HepG2 (cell line): ENCODE measurements at regions not wholly inside any gene's neighbourhood (a gene's known extent, or its start where the extent isn't known, plus 50 kb on each side); places are given as distances from the start of the nearest gene placed in this dataset.

Source experiments
- ATAC-seq: fragments of 200-7000 bp; cut with Tn5 transposase; 3 replicates; pipeline ENCODE4 v1.9.1; 2020; ENCODE audit warnings: mild to moderate bottlenecking, moderate library complexity
- BruUV-seq: library from RNA; stranded (reverse); fragments of 400-500 nt; replicated peaks from 2 replicates; lab custom pipeline; 2021; lab: Mats Ljungman, UMichigan
- CTCF ChIA-PET: fragments of 300-600 bp; formaldehyde crosslinking; extraction: SDS; loops from one replicate; lab custom pipeline; 2021; ENCODE audit warnings: low total read pairs, inconsistent platforms, low intra/inter-chr PET ratio; lab: Yijun Ruan, JAX
- POLR2A ChIA-PET: fragments of 350-600 bp; sonication (Branson Sonifier 250); formaldehyde crosslinking; loops from one replicate; lab custom pipeline; 2020; ENCODE audit warnings: antibody characterized with exemption, inconsistent platforms; lab: Yijun Ruan, JAX
- DNase-seq: peaks from one replicate; pipeline ENCODE4 v3.0.0-alpha.2; 2015; ENCODE audit warnings: low spot score
- FAIRE-seq: peaks from 3 replicates; lab custom pipeline; 2011; peaks lifted over from hg19 to GRCh38; lab: Jason Lieb, UNC
- H2AFZ ChIP-seq: one replicate; pipeline ENCODE4 v1.6.1; 2011; ENCODE audit warnings: low read length, inconsistent platforms
- H3K27ac ChIP-seq: fragments of 300-600 bp; 3 replicates; pipeline ENCODE4 v1.8.0; 2011; ENCODE audit warnings: mixed run types, mild to moderate bottlenecking, mixed read lengths, low read length, inconsistent platforms; ENCODE audit not compliant: insufficient read depth; ENCODE audit errors: extremely low read length
- H3K27me3 ChIP-seq, 2 experiments: fragments of 200-600 bp in 1 of 2; 2 replicates in 1 of 2; 3 replicates in 1 of 2; pipeline versions ENCODE4 v1.6.0 to v1.8.0; 2011; ENCODE audit warnings: low read length in 2 of 2, mild to moderate bottlenecking in 2 of 2, moderate library complexity in 2 of 2, inconsistent platforms in 1 of 2; ENCODE audit not compliant: insufficient read depth in 2 of 2, control insufficient read depth in 1 of 2
- H3K36me3 ChIP-seq, 2 experiments: fragments of 200-600 bp in 1 of 2; replicated peaks in 1 of 2; 2 replicates in 1 of 2; 3 replicates in 1 of 2; pipeline versions ENCODE4 v1.5.1 to v1.8.0; 2011; ENCODE audit warnings: low read length in 2 of 2, inconsistent platforms in 1 of 2; ENCODE audit not compliant: insufficient read depth in 2 of 2, control insufficient read depth in 1 of 2
- H3K4me1 ChIP-seq: 2 replicates; pipeline ENCODE4 v1.5.1; 2012; ENCODE audit warnings: low read length, inconsistent platforms; ENCODE audit not compliant: insufficient read depth
- H3K4me2 ChIP-seq: 2 replicates; pipeline ENCODE4 v1.6.0; 2011; ENCODE audit warnings: low read depth, low read length, inconsistent platforms
- H3K4me3 ChIP-seq, 3 experiments: fragments of 200-600 bp in 1 of 3; sonication (generic), shearing (Covaris generic) in 1 of 3; replicated peaks in 1 of 3; 2 replicates each; pipeline ENCODE4 v1.5.1; 2011 to 2016; ENCODE audit warnings: low read length in 3 of 3, inconsistent platforms in 2 of 3, low read depth in 2 of 3, mild to moderate bottlenecking in 2 of 3, control low read depth in 1 of 3, mixed read lengths in 1 of 3; ENCODE audit not compliant: insufficient read depth in 1 of 3
- H3K79me2 ChIP-seq: one replicate; pipeline ENCODE4 v1.6.1; 2011; ENCODE audit warnings: low read length, inconsistent platforms; ENCODE audit not compliant: insufficient read depth
- H3K9ac ChIP-seq: 2 replicates; pipeline ENCODE4 v1.6.0; 2011; ENCODE audit warnings: mild to moderate bottlenecking, low read depth, low read length, inconsistent platforms; ENCODE audit not compliant: insufficient read depth
- H3K9me3 ChIP-seq: 2 replicates; pipeline ENCODE4 v1.5.1; 2012; ENCODE audit warnings: mild to moderate bottlenecking, low read length
- H4K20me1 ChIP-seq: 2 replicates; pipeline ENCODE4 v1.6.0; 2011; ENCODE audit warnings: inconsistent platforms, mild to moderate bottlenecking, low read length, moderate library complexity; ENCODE audit not compliant: insufficient read depth
- ATF4 ChIP-seq, 2 experiments: fragments of 450-650 bp in 1 of 2; sonication (generic) in 1 of 2; formaldehyde crosslinking; IDR thresholded peaks; 2 replicates each; pipeline versions ENCODE4 v1.5.0 to v1.8.0; 2020 to 2022; ENCODE audit warnings: mild to moderate bottlenecking in 1 of 2, missing genetic modification reagents in 1 of 2
- ETS1 ChIP-seq: sonication (generic); formaldehyde crosslinking; IDR thresholded peaks from 2 replicates; pipeline ENCODE4 v1.4.0; 2020; ENCODE audit warnings: missing genetic modification reagents
- MBNL3 ChIP-seq: fragments of 250-450 bp; sonication (Bioruptor Pico); conservative IDR thresholded peaks from 2 replicates; pipeline ENCODE4 v1.8.0; 2022; ENCODE audit warnings: mild to moderate bottlenecking, inconsistent platforms
- PRDM15 ChIP-seq: sonication (generic); formaldehyde crosslinking; IDR thresholded peaks from 2 replicates; pipeline ENCODE4 v1.4.0; 2020; ENCODE audit warnings: missing genetic modification reagents
- SP4 ChIP-seq: sonication (generic); formaldehyde crosslinking; IDR thresholded peaks from 2 replicates; pipeline ENCODE4 v1.8.1; 2023; ENCODE audit warnings: mild to moderate bottlenecking, missing genetic modification reagents
- SYNCRIP ChIP-seq: fragments of 200-400 bp; formaldehyde crosslinking; IDR thresholded peaks from 2 replicates; pipeline ENCODE4 v1.6.1; 2018; ENCODE audit warnings: mild to moderate bottlenecking, low read depth, low read length; ENCODE audit not compliant: insufficient read depth
- THAP8 ChIP-seq: sonication (generic); formaldehyde crosslinking; IDR thresholded peaks from 2 replicates; pipeline ENCODE4 v1.5.1; 2020; ENCODE audit warnings: missing genetic modification reagents, mild to moderate bottlenecking, borderline replicate concordance
- TRIM22 ChIP-seq: fragments of 450-650 bp; IDR thresholded peaks from 2 replicates; pipeline ENCODE4 v1.6.1; 2017
- ZMYM4 ChIP-seq: sonication (generic); formaldehyde crosslinking; IDR thresholded peaks from 2 replicates; pipeline ENCODE4 v1.8.1; 2023; ENCODE audit warnings: mild to moderate bottlenecking, missing genetic modification reagents
- ZNF276 ChIP-seq: sonication (generic); formaldehyde crosslinking; IDR thresholded peaks from 2 replicates; pipeline ENCODE4 v1.4.0; 2020; ENCODE audit warnings: mild to moderate bottlenecking, low read depth, missing genetic modification reagents
- ZNF337 ChIP-seq: sonication (generic); formaldehyde crosslinking; IDR thresholded peaks from 2 replicates; pipeline ENCODE4 v1.5.1; 2020; ENCODE audit warnings: missing genetic modification reagents, low read depth, mild to moderate bottlenecking, borderline replicate concordance
- WGBS: methylation state at CpG from one replicate; pipeline ENCODE4 v1.1.6; 2017; ENCODE audit warnings: low lambda C conversion rate; 5-methylcytosine and 5-hydroxymethylcytosine counted together
- in situ Hi-C: cut with HindIII; loops from 2 replicates; pipeline ENCODE4 v1.10.0; 2017; ENCODE audit warnings: low pct_unique_long_range_greater_than_20kb; ENCODE audit not compliant: extremely low pct_ligation_motif_present
- intact Hi-C: fragments of 100-400 bp; cut with micrococcal nuclease; formaldehyde crosslinking; loops from one replicate; pipeline ENCODE4 v1.10.0; 2022; ENCODE audit not compliant: unreplicated experiment

- CTCF ChIA-PET: no interaction called here
- H3K27me3 ChIP-seq: no peaks in the 10 kb centered on the region
- no TSS peak for BruUV-seq
- FAIRE-seq (no peak), DNase-seq (no peak), ATAC-seq (no peak)
- in situ Hi-C loops (no loop called here), intact Hi-C loops (no loop called here)
- no peak overlapping the region for H3K4me2 ChIP-seq
- TF ChIP-seq ETS1 (CRISPR knock-in tag) (no peak), TRIM22 (no peak), MBNL3 (CRISPR knock-in tag) (no peak), THAP8 (CRISPR knock-in tag) (no peak), ZNF276 (CRISPR knock-in tag) (no peak), SYNCRIP (no peak), ZNF337 (CRISPR knock-in tag) (no peak), ATF4 (CRISPR knock-in tag; IDR thresholded peaks at IDR 0.05) (no peak), SP4 (CRISPR knock-in tag) (no peak), ZMYM4 (no peak), PRDM15 (CRISPR knock-in tag) (no peak)
- H3K4me3 ChIP-seq: no peak overlapping the region
- H3K36me3 ChIP-seq: no peaks in the 10 kb centered on the region
- H4K20me1 ChIP-seq: no peaks in the 10 kb centered on the region
- H2AFZ ChIP-seq: no peak overlapping the region
- H3K79me2 ChIP-seq: no peaks in the 10 kb centered on the region
- H3K9ac ChIP-seq: no peak overlapping the region
- POLR2A ChIA-PET: no interaction called here
- 0% methylated on average over 2 of the region's 2 CpGs for WGBS
- H3K9me3 ChIP-seq: peaks cover 71% of the 10 kb centered on the region
- no peak overlapping the region for H3K27ac ChIP-seq
- no peaks in the 10 kb centered on the region for H3K4me1 ChIP-seq
Observed at GRCh38 chr14:85399186-85399585, 130.8 kb upstream of the FLRT2 start.
